ENCODE measurements at regions not wholly inside any gene's neighbourhood (a gene's known extent, or its start where the extent isn't known, plus 50 kb on each side); places are given as distances from the start of the nearest gene placed in this dataset.

DNA sequence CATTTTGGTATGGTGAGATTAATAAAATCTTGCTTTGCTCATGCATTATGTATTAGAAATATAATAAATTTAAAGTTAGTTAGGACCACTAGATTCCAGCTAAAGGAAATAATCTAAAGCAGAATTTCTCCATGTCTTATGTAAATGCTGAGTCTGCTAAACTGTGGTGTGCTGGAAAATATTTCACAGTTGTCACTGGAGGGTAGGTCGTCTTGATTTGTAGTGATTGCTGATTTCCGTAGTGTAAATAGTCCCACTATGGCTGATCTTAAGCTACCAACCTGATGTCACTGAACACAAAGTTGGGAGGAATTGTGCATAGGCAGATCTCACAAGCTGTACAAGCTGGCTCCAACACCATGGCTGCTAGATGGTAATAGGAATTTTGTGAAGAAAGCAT, 133.4 kb upstream of the NR3C2 start:
- no peak for ATAC-seq
- no peak for TF ChIP-seq RARB (CRISPR knock-in tag; IDR thresholded peaks at IDR 0.05)
- TF ChIP-seq, protein P1, sequence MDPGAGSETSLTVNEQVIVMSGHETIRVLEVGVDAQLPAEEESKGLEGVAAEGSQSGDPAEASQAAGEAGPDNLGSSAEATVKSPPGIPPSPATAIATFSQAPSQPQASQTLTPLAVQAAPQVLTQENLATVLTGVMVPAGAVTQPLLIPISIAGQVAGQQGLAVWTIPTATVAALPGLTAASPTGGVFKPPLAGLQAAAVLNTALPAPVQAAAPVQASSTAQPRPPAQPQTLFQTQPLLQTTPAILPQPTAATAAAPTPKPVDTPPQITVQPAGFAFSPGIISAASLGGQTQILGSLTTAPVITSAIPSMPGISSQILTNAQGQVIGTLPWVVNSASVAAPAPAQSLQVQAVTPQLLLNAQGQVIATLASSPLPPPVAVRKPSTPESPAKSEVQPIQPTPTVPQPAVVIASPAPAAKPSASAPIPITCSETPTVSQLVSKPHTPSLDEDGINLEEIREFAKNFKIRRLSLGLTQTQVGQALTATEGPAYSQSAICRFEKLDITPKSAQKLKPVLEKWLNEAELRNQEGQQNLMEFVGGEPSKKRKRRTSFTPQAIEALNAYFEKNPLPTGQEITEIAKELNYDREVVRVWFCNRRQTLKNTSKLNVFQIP (CRISPR knock-in tag; IDR thresholded peaks at IDR 0.05; ENCODE audit: borderline replicate concordance, low read depth): no peak

DNA sequence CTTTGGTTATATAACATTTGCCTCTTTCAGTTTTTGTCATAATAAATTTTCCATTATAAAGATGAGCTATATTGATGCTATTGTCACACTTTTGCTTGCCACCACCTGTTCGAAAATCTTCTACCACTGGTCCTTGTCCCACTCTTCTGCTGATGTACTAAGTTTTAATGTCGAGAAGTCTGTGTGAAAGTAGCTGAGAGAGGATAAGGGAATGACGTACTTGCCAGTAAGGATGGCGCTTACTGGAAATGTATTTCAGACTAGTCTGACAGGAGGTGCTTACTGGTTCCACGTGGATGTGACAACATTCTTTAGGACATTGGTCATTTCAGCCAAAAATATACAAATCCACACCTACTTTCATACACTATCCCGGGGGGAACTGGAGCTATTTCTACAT, 132.7 kb upstream of the NR3C2 start:
- TF ChIP-seq, protein P2, sequence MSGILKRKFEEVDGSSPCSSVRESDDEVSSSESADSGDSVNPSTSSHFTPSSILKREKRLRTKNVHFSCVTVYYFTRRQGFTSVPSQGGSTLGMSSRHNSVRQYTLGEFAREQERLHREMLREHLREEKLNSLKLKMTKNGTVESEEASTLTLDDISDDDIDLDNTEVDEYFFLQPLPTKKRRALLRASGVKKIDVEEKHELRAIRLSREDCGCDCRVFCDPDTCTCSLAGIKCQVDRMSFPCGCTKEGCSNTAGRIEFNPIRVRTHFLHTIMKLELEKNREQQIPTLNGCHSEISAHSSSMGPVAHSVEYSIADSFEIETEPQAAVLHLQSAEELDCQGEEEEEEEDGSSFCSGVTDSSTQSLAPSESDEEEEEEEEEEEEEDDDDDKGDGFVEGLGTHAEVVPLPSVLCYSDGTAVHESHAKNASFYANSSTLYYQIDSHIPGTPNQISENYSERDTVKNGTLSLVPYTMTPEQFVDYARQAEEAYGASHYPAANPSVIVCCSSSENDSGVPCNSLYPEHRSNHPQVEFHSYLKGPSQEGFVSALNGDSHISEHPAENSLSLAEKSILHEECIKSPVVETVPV (CRISPR knock-in tag; IDR thresholded peaks at IDR 0.05): no peak
- TF ChIP-seq TCF4 (CRISPR knock-in tag; IDR thresholded peaks at IDR 0.05; ENCODE audit: borderline replicate concordance) (no peak), SNAI2 (CRISPR knock-in tag; IDR thresholded peaks at IDR 0.05) (no peak), ZFP3 (CRISPR knock-in tag; IDR thresholded peaks at IDR 0.05) (no peak), BACH2 (CRISPR knock-in tag; IDR thresholded peaks at IDR 0.05; ENCODE audit: borderline replicate concordance) (no peak), GLIS3 (CRISPR knock-in tag; IDR thresholded peaks at IDR 0.05) (no peak), ISL1 (CRISPR knock-in tag; IDR thresholded peaks at IDR 0.05) (no peak), TOX (CRISPR knock-in tag; IDR thresholded peaks at IDR 0.05; ENCODE audit: borderline replicate concordance) (no peak), RARB (CRISPR knock-in tag; IDR thresholded peaks at IDR 0.05) (no peak)
- TF ChIP-seq, protein P3, sequence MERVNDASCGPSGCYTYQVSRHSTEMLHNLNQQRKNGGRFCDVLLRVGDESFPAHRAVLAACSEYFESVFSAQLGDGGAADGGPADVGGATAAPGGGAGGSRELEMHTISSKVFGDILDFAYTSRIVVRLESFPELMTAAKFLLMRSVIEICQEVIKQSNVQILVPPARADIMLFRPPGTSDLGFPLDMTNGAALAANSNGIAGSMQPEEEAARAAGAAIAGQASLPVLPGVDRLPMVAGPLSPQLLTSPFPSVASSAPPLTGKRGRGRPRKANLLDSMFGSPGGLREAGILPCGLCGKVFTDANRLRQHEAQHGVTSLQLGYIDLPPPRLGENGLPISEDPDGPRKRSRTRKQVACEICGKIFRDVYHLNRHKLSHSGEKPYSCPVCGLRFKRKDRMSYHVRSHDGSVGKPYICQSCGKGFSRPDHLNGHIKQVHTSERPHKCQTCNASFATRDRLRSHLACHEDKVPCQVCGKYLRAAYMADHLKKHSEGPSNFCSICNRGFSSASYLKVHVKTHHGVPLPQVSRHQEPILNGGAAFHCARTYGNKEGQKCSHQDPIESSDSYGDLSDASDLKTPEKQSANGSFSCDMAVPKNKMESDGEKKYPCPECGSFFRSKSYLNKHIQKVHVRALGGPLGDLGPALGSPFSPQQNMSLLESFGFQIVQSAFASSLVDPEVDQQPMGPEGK (CRISPR knock-in tag; IDR thresholded peaks at IDR 0.05; ENCODE audit: borderline replicate concordance): no peak
- TF ChIP-seq, protein P4, sequence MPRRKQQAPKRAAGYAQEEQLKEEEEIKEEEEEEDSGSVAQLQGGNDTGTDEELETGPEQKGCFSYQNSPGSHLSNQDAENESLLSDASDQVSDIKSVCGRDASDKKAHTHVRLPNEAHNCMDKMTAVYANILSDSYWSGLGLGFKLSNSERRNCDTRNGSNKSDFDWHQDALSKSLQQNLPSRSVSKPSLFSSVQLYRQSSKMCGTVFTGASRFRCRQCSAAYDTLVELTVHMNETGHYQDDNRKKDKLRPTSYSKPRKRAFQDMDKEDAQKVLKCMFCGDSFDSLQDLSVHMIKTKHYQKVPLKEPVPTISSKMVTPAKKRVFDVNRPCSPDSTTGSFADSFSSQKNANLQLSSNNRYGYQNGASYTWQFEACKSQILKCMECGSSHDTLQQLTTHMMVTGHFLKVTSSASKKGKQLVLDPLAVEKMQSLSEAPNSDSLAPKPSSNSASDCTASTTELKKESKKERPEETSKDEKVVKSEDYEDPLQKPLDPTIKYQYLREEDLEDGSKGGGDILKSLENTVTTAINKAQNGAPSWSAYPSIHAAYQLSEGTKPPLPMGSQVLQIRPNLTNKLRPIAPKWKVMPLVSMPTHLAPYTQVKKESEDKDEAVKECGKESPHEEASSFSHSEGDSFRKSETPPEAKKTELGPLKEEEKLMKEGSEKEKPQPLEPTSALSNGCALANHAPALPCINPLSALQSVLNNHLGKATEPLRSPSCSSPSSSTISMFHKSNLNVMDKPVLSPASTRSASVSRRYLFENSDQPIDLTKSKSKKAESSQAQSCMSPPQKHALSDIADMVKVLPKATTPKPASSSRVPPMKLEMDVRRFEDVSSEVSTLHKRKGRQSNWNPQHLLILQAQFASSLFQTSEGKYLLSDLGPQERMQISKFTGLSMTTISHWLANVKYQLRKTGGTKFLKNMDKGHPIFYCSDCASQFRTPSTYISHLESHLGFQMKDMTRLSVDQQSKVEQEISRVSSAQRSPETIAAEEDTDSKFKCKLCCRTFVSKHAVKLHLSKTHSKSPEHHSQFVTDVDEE (CRISPR knock-in tag; IDR thresholded peaks at IDR 0.05): no peak
- TF ChIP-seq, protein P1 (CRISPR knock-in tag; IDR thresholded peaks at IDR 0.05; ENCODE audit: borderline replicate concordance, low read depth): no peak
- no peak for ATAC-seq

DNA sequence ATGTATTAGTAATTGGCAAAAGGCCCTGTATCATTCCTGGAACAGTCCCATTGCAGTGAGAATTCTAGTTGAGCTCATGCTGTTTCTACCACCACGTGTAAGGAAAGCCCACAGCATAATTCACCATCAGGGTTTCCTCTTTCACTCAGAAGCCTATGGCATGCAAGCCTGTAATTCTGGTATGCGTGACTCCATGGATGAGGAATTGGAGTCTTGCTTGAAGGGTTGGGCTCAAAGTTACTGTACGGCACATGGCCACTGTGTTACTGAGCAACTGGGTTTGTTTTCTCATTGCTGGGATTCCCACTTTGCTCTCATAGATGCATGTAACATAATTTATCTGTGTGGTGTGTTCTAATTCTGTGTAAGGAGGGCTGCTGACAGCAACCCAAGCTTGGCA, 132.3 kb upstream of the NR3C2 start:
- peak; percentile 70 for ATAC-seq
- TF ChIP-seq, protein P4 (CRISPR knock-in tag; IDR thresholded peaks at IDR 0.05): no peak
- no peak for TF ChIP-seq ZFP30 (CRISPR knock-in tag; IDR thresholded peaks at IDR 0.05)
- no peak for TF ChIP-seq PPARA (CRISPR knock-in tag; IDR thresholded peaks at IDR 0.05; ENCODE audit: borderline replicate concordance)
- no peak for TF ChIP-seq ISL1 (CRISPR knock-in tag; IDR thresholded peaks at IDR 0.05)
- TF ChIP-seq CSDC2 (CRISPR knock-in tag; IDR thresholded peaks at IDR 0.05): no peak
- no peak for TF ChIP-seq ZFP3 (CRISPR knock-in tag; IDR thresholded peaks at IDR 0.05)
- no peak for TF ChIP-seq ESRRG (CRISPR knock-in tag; IDR thresholded peaks at IDR 0.05)
- TF ChIP-seq, protein P1 (CRISPR knock-in tag; IDR thresholded peaks at IDR 0.05; ENCODE audit: borderline replicate concordance, low read depth): no peak
- no peak for TF ChIP-seq GLIS3 (CRISPR knock-in tag; IDR thresholded peaks at IDR 0.05)
- TF ChIP-seq, protein P5, sequence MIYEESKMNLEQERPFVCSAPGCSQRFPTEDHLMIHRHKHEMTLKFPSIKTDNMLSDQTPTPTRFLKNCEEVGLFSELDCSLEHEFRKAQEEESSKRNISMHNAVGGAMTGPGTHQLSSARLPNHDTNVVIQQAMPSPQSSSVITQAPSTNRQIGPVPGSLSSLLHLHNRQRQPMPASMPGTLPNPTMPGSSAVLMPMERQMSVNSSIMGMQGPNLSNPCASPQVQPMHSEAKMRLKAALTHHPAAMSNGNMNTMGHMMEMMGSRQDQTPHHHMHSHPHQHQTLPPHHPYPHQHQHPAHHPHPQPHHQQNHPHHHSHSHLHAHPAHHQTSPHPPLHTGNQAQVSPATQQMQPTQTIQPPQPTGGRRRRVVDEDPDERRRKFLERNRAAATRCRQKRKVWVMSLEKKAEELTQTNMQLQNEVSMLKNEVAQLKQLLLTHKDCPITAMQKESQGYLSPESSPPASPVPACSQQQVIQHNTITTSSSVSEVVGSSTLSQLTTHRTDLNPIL (CRISPR knock-in tag; IDR thresholded peaks at IDR 0.05; ENCODE audit: low read depth): no peak
- TF ChIP-seq ZNF565 (CRISPR knock-in tag; conservative IDR thresholded peaks at IDR 0.05; ENCODE audit: low read depth): no peak
- no peak for TF ChIP-seq ZNF8 (CRISPR knock-in tag; IDR thresholded peaks at IDR 0.05)
- no peak for TF ChIP-seq BACH2 (CRISPR knock-in tag; IDR thresholded peaks at IDR 0.05; ENCODE audit: borderline replicate concordance)
- TF ChIP-seq ARNTL (CRISPR knock-in tag; IDR thresholded peaks at IDR 0.05; ENCODE audit: borderline replicate concordance, low read depth): no peak
- no peak for TF ChIP-seq TOX (CRISPR knock-in tag; IDR thresholded peaks at IDR 0.05; ENCODE audit: borderline replicate concordance)
- TF ChIP-seq TCF4 (CRISPR knock-in tag; IDR thresholded peaks at IDR 0.05; ENCODE audit: borderline replicate concordance): no peak
- TF ChIP-seq RARB (CRISPR knock-in tag; IDR thresholded peaks at IDR 0.05): no peak
